Mesendoderm (in vitro differentiated cells): ENCODE measurements at regions not wholly inside any gene's neighbourhood (a gene's known extent, or its start where the extent isn't known, plus 50 kb on each side); places are given as distances from the start of the nearest gene placed in this dataset.

Source experiments
- DNase-seq: peaks from one replicate; pipeline ENCODE4 v3.0.0; 2013
- H2AK5ac ChIP-seq: 2 replicates; pipeline ENCODE4 v1.6.1; 2013; ENCODE audit warnings: low read length, inconsistent platforms
- H2BK120ac ChIP-seq: 2 replicates; pipeline ENCODE4 v1.6.1; 2013; ENCODE audit warnings: low read depth, mild to moderate bottlenecking, low read length, moderate library complexity, mixed read lengths
- H2BK15ac ChIP-seq: replicated peaks from 2 replicates; pipeline ENCODE4 v1.6.1; 2013; ENCODE audit warnings: low read depth, mild to moderate bottlenecking, moderate library complexity
- H2BK5ac ChIP-seq: 2 replicates; pipeline ENCODE4 v1.6.1; 2013; ENCODE audit warnings: low read length, inconsistent platforms
- H3K18ac ChIP-seq: 2 replicates; pipeline ENCODE4 v1.6.1; 2013; ENCODE audit warnings: mild to moderate bottlenecking, low read length, mixed read lengths
- H3K23ac ChIP-seq: one replicate; pipeline ENCODE4 v1.6.1; 2013; ENCODE audit warnings: low read length
- H3K27ac ChIP-seq: 2 replicates; pipeline ENCODE4 v1.5.1; 2013; ENCODE audit warnings: low read depth, mild to moderate bottlenecking, inconsistent platforms, low read length, moderate library complexity
- H3K27me3 ChIP-seq: 2 replicates; pipeline ENCODE4 v1.6.1; 2013; ENCODE audit warnings: low read length, control low read depth, mild to moderate bottlenecking, inconsistent platforms; ENCODE audit not compliant: insufficient read depth, poor library complexity
- H3K36me3 ChIP-seq: 2 replicates; pipeline ENCODE4 v1.6.1; 2013; ENCODE audit warnings: low read length, inconsistent platforms; ENCODE audit not compliant: control insufficient read depth, insufficient read depth
- H3K4ac ChIP-seq: one replicate; pipeline ENCODE4 v1.6.1; 2013; ENCODE audit warnings: low read depth, mild to moderate bottlenecking, low read length, moderate library complexity
- H3K4me1 ChIP-seq: 2 replicates; pipeline ENCODE4 v1.6.1; 2013; ENCODE audit warnings: low read depth, low read length, inconsistent platforms; ENCODE audit not compliant: control insufficient read depth
- H3K4me2 ChIP-seq: 2 replicates; pipeline ENCODE4 v1.6.1; 2013; ENCODE audit warnings: low read length
- H3K4me3 ChIP-seq: 2 replicates; pipeline ENCODE4 v1.5.1; 2013; ENCODE audit warnings: mild to moderate bottlenecking, low read length
- H3K56ac ChIP-seq: one replicate; pipeline ENCODE4 v1.6.1; 2013; ENCODE audit warnings: low read length
- H3K79me1 ChIP-seq: 2 replicates; pipeline ENCODE4 v1.6.1; 2013; ENCODE audit warnings: low read length, inconsistent platforms
- H3K79me2 ChIP-seq: 2 replicates; pipeline ENCODE4 v1.6.1; 2013; ENCODE audit warnings: mild to moderate bottlenecking, low read length; ENCODE audit not compliant: control insufficient read depth, insufficient read depth
- H3K9ac ChIP-seq: 2 replicates; pipeline ENCODE4 v1.6.1; 2013; ENCODE audit warnings: low read length, inconsistent platforms
- H4K5ac ChIP-seq: one replicate; pipeline ENCODE4 v1.6.1; 2013; ENCODE audit warnings: low read length
- H4K8ac ChIP-seq: one replicate; pipeline ENCODE4 v1.6.1; 2013; ENCODE audit warnings: low read depth, mild to moderate bottlenecking, control low read depth, low read length, moderate library complexity
- WGBS: extraction: QIAGEN DNeasy Blood & Tissue Kit; methylation state at CpG from one replicate; pipeline ENCODE4 v1.1.7; 2013; ENCODE audit warnings: low lambda C conversion rate, missing lambda C conversion rate; ENCODE audit not compliant: insufficient coverage; ENCODE audit errors: extremely low coverage; 5-methylcytosine and 5-hydroxymethylcytosine counted together

GRCh38 chr12:94020335-94020734 lies 128.0 kb upstream of the PLXNC1 start:
- H3K4me1 ChIP-seq = no peaks in the 10 kb centered on the region
- no peak for DNase-seq
- H4K8ac ChIP-seq = no peak overlapping the region
- no peak overlapping the region for H3K9ac ChIP-seq
- no peak overlapping the region for H3K4ac ChIP-seq
- no peak overlapping the region for H3K4me2 ChIP-seq
- no peak overlapping the region for H4K5ac ChIP-seq
- H3K36me3 ChIP-seq = no peaks in the 10 kb centered on the region
- H2BK5ac ChIP-seq = no peak overlapping the region
- no peak overlapping the region for H2BK120ac ChIP-seq
- no peaks in the 10 kb centered on the region for H3K79me1 ChIP-seq
- H2AK5ac ChIP-seq = no peak overlapping the region
- H2BK15ac ChIP-seq = no peak overlapping the region
- WGBS = no CpG with 5 or more reads among the region's 1 CpG
- H3K4me3 ChIP-seq = no peak overlapping the region
- no peaks in the 10 kb centered on the region for H3K27me3 ChIP-seq
- H3K56ac ChIP-seq = no peak overlapping the region
- no peak overlapping the region for H3K27ac ChIP-seq
- no peaks in the 10 kb centered on the region for H3K79me2 ChIP-seq
- H3K23ac ChIP-seq = no peak overlapping the region
- no peak overlapping the region for H3K18ac ChIP-seq

GRCh38 chr12:94023879-94024278 lies 124.5 kb upstream of the PLXNC1 start:
- DNase-seq = no peak
- no peak overlapping the region for H4K8ac ChIP-seq
- no peaks in the 10 kb centered on the region for H3K79me1 ChIP-seq

GRCh38 chr12:94025068-94025467 lies 123.3 kb upstream of the PLXNC1 start:
- no peaks in the 10 kb centered on the region for H3K4me1 ChIP-seq
- H3K56ac ChIP-seq = no peak overlapping the region

More at GRCh38 chr12:94023879-94024278, 124.5 kb upstream of the PLXNC1 start:
- H2BK15ac ChIP-seq = no peak overlapping the region
- no peak overlapping the region for H2BK120ac ChIP-seq
- H3K9ac ChIP-seq = no peak overlapping the region
- no peak overlapping the region for H3K18ac ChIP-seq
- H3K4me2 ChIP-seq = no peak overlapping the region
- no peak overlapping the region for H3K23ac ChIP-seq
- H3K56ac ChIP-seq = no peak overlapping the region
- no peak overlapping the region for H2AK5ac ChIP-seq
- H4K5ac ChIP-seq = no peak overlapping the region
- no peaks in the 10 kb centered on the region for H3K27me3 ChIP-seq
- H3K4me1 ChIP-seq = no peaks in the 10 kb centered on the region
- no peaks in the 10 kb centered on the region for H3K79me2 ChIP-seq
- H3K4me3 ChIP-seq = no peak overlapping the region
- H3K27ac ChIP-seq = no peak overlapping the region
- H2BK5ac ChIP-seq = no peak overlapping the region
- no peaks in the 10 kb centered on the region for H3K36me3 ChIP-seq
- H3K4ac ChIP-seq = no peak overlapping the region

GRCh38 chr12:94025756-94026155 lies 122.6 kb upstream of the PLXNC1 start:
- DNase-seq = no peak
- Histone ChIP-seq H4K8ac (no peak overlapping the region), H3K4me1 (no peaks in the 10 kb centered on the region), H3K4me3 (no peak overlapping the region), H3K56ac (no peak overlapping the region), H2BK120ac (no peak overlapping the region), H3K27me3 (no peaks in the 10 kb centered on the region), H3K4me2 (no peak overlapping the region), H4K5ac (no peak overlapping the region), H3K36me3 (no peaks in the 10 kb centered on the region), H2BK5ac (no peak overlapping the region), H2AK5ac (no peak overlapping the region), H3K27ac (no peak overlapping the region), H3K23ac (no peak overlapping the region), H3K9ac (no peak overlapping the region), H2BK15ac (no peak overlapping the region), H3K79me1 (no peaks in the 10 kb centered on the region), H3K79me2 (no peaks in the 10 kb centered on the region), H3K4ac (no peak overlapping the region), H3K18ac (no peak overlapping the region)
- no CpG with 5 or more reads among the region's 1 CpG for WGBS

More at GRCh38 chr12:94025068-94025467, 123.3 kb upstream of the PLXNC1 start:
- DNase-seq = no peak
- no peak overlapping the region for H4K5ac ChIP-seq
- H3K18ac ChIP-seq = no peak overlapping the region
- WGBS = no CpG with 5 or more reads among the region's 4 CpGs
- H3K4me2 ChIP-seq = no peak overlapping the region
- H3K79me1 ChIP-seq = no peaks in the 10 kb centered on the region
- H3K36me3 ChIP-seq = no peaks in the 10 kb centered on the region
- no peak overlapping the region for H3K4ac ChIP-seq
- H3K4me3 ChIP-seq = no peak overlapping the region
- H3K27ac ChIP-seq = no peak overlapping the region
- H2BK5ac ChIP-seq = no peak overlapping the region
- no peak overlapping the region for H3K9ac ChIP-seq
- no peaks in the 10 kb centered on the region for H3K79me2 ChIP-seq
- H2AK5ac ChIP-seq = no peak overlapping the region
- H2BK15ac ChIP-seq = no peak overlapping the region
- H2BK120ac ChIP-seq = no peak overlapping the region
- H3K27me3 ChIP-seq = no peaks in the 10 kb centered on the region
- H3K23ac ChIP-seq = no peak overlapping the region
- no peak overlapping the region for H4K8ac ChIP-seq

- Histone ChIP-seq H4K5ac (no peak overlapping the region), H3K4me1 (no peaks in the 10 kb centered on the region), H3K23ac (no peak overlapping the region), H3K36me3 (no peaks in the 10 kb centered on the region), H2AK5ac (no peak overlapping the region), H3K18ac (no peak overlapping the region), H2BK15ac (no peak overlapping the region), H4K8ac (no peak overlapping the region), H3K4me2 (no peak overlapping the region), H3K4me3 (no peak overlapping the region), H3K27ac (no peak overlapping the region), H3K79me2 (no peaks in the 10 kb centered on the region), H3K4ac (no peak overlapping the region), H2BK5ac (no peak overlapping the region), H3K9ac (no peak overlapping the region), H3K27me3 (no peaks in the 10 kb centered on the region), H2BK120ac (no peak overlapping the region), H3K56ac (no peak overlapping the region), H3K79me1 (no peaks in the 10 kb centered on the region)
- no peak for DNase-seq
Measured at GRCh38 chr12:94026596-94026995, 121.8 kb upstream of the PLXNC1 start.

- Histone ChIP-seq H3K27me3 (no peaks in the 10 kb centered on the region), H4K8ac (no peak overlapping the region), H3K4me1 (no peaks in the 10 kb centered on the region), H2AK5ac (no peak overlapping the region), H2BK120ac (no peak overlapping the region), H3K79me1 (no peaks in the 10 kb centered on the region), H3K9ac (no peak overlapping the region), H3K23ac (no peak overlapping the region), H3K27ac (no peak overlapping the region), H3K4me3 (no peak overlapping the region), H3K4ac (no peak overlapping the region), H2BK5ac (no peak overlapping the region), H3K56ac (no peak overlapping the region), H4K5ac (no peak overlapping the region), H3K36me3 (no peaks in the 10 kb centered on the region), H3K4me2 (no peak overlapping the region), H3K79me2 (no peaks in the 10 kb centered on the region), H3K18ac (no peak overlapping the region), H2BK15ac (no peak overlapping the region)
- DNase-seq = peak; percentile 16
- no CpG with 5 or more reads among the region's 3 CpGs for WGBS
Measured at GRCh38 chr12:94027561-94027960, 120.8 kb upstream of the PLXNC1 start.
